Kidney (tissue), 13 donors: ENCODE measurements at regions not wholly inside any gene's neighbourhood (a gene's known extent, or its start where the extent isn't known, plus 50 kb on each side); places are given as distances from the start of the nearest gene placed in this dataset.

Experiments
- DNase-seq, 5 donors: peaks; one replicate each; pipeline ENCODE4 v3.0.0-alpha.2; 2013 to 2020
- FAIRE-seq: peaks from 2 replicates; lab custom pipeline; 2012; peaks lifted over from hg19 to GRCh38; lab: Jason Lieb, UNC
- H3K27ac ChIP-seq, 2 donors: one replicate each; pipeline ENCODE4 v1.7.0; 2013; ENCODE audit warnings: low read depth in 2 of 2, low read length in 2 of 2, inconsistent platforms in 1 of 2
- H3K27me3 ChIP-seq: one replicate; pipeline ENCODE4 v1.7.1; 2013; ENCODE audit warnings: low read length, inconsistent platforms; ENCODE audit not compliant: control insufficient read depth, insufficient read depth
- H3K36me3 ChIP-seq, 3 donors: one replicate each; pipeline versions ENCODE4 v1.7.0 to v1.7.1; 2013; ENCODE audit warnings: low read length in 3 of 3, control low read depth in 1 of 3, inconsistent platforms in 1 of 3; ENCODE audit not compliant: insufficient read depth in 3 of 3, control insufficient read depth in 2 of 3
- H3K4me1 ChIP-seq, 3 donors: one replicate each; pipeline versions ENCODE4 v1.7.0 to v1.7.1; 2013; ENCODE audit warnings: low read length in 3 of 3, inconsistent platforms in 1 of 3, low read depth in 1 of 3; ENCODE audit not compliant: control insufficient read depth in 2 of 3, insufficient read depth in 2 of 3
- H3K4me3 ChIP-seq, 3 donors: one replicate each; pipeline versions ENCODE4 v1.7.0 to v1.8.1; 2013; ENCODE audit warnings: low read length in 3 of 3, control low read depth in 1 of 3, inconsistent platforms in 1 of 3
- H3K9ac ChIP-seq, 3 donors: one replicate each; pipeline versions ENCODE4 v1.7.0 to v1.7.1; 2013; ENCODE audit warnings: low read length in 3 of 3, control low read depth in 1 of 3, inconsistent platforms in 1 of 3
- H3K9me3 ChIP-seq, 3 donors: one replicate each; pipeline versions ENCODE4 v1.7.0 to v1.7.1; 2013; ENCODE audit warnings: low read length in 3 of 3, control low read depth in 1 of 3, inconsistent platforms in 1 of 3; ENCODE audit not compliant: control insufficient read depth in 2 of 3, insufficient read depth in 1 of 3
- intact Hi-C: fragments of 100-400 bp; cut with DNase I; formaldehyde crosslinking; loops from one replicate; pipeline ENCODE4 v1.11.1; 2022
- TF ChIP-seq, protein P1 (sequence below): IDR thresholded peaks from 3 replicates; pipeline ENCODE4 v1.5.1; 2012; ENCODE audit warnings: mild to moderate bottlenecking, moderate library complexity, borderline replicate concordance; ENCODE audit not compliant: insufficient read depth; ENCODE audit errors: extremely low read depth
- donor health status: control.
- donor health status: control.
- donor health status: control.
- donor health status: control.
- donor health status: control.
- donor health status: DM: yes; HTN: yes; CAD: no.
- donor health status: Normal renal cell carcinoma (clear cell type).

DNA sequence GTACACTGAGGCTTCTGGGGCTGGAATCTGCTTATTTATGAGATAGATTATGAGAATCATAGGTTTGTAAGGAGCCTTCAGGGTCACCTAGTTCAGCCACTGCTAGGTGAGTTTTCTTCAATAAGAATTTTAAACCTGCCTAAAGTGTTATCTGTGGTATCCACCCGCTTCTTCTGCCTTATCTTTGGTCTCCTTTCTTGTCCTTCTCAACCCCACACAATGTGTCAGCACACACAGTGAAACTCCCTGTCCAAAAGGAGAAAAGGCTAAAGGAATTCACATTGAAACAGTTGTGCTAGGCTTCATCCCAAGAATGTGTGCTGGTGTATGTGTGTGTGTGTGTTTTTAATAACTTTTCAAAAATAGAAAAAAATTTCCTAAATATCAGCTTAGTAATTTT lies 259.3 kb upstream of the BTG1 start:
- no peak for FAIRE-seq
- H3K4me1 ChIP-seq: peaks cover 0 to 3% (median 0%) of the 10 kb centered on the region in 3 donors
- intact Hi-C loops: no loop called here

GRCh38 chr12:92404259-92404894 lies 258.7 kb upstream of the BTG1 start:
- TF ChIP-seq, protein P1, sequence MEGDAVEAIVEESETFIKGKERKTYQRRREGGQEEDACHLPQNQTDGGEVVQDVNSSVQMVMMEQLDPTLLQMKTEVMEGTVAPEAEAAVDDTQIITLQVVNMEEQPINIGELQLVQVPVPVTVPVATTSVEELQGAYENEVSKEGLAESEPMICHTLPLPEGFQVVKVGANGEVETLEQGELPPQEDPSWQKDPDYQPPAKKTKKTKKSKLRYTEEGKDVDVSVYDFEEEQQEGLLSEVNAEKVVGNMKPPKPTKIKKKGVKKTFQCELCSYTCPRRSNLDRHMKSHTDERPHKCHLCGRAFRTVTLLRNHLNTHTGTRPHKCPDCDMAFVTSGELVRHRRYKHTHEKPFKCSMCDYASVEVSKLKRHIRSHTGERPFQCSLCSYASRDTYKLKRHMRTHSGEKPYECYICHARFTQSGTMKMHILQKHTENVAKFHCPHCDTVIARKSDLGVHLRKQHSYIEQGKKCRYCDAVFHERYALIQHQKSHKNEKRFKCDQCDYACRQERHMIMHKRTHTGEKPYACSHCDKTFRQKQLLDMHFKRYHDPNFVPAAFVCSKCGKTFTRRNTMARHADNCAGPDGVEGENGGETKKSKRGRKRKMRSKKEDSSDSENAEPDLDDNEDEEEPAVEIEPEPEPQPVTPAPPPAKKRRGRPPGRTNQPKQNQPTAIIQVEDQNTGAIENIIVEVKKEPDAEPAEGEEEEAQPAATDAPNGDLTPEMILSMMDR: no peak
- no peaks in the 10 kb centered on the region for H3K27me3 ChIP-seq
- intact Hi-C loops: no loop called here
- DNase-seq: no peak
- no peak for FAIRE-seq
- H3K4me1 ChIP-seq: peaks cover 0 to 2% (median 0%) of the 10 kb centered on the region in 3 donors
- H3K9ac ChIP-seq: no peak overlapping the region
- no peaks in the 10 kb centered on the region for H3K36me3 ChIP-seq
- H3K9me3 ChIP-seq: peaks cover 0 to 3% (median 0%) of the 10 kb centered on the region in 3 donors
- no peak overlapping the region for H3K4me3 ChIP-seq
- no peak overlapping the region for H3K27ac ChIP-seq

More for the DNA sequence above, 259.3 kb upstream of the BTG1 start:
- Histone ChIP-seq H3K9me3 (peaks cover 0 to 3% (median 0%) of the 10 kb centered on the region in 3 donors), H3K27ac (no peak overlapping the region), H3K27me3 (no peaks in the 10 kb centered on the region), H3K4me3 (no peak overlapping the region), H3K36me3 (no peaks in the 10 kb centered on the region), H3K9ac (no peak overlapping the region)
- no peak for DNase-seq
- TF ChIP-seq, protein P1: no peak

GRCh38 chr12:92403210-92404175 lies 257.8 kb upstream of the BTG1 start:
- TF ChIP-seq, protein P1: no peak
- Histone ChIP-seq H3K36me3 (no peaks in the 10 kb centered on the region), H3K27me3 (no peaks in the 10 kb centered on the region), H3K4me3 (no peak overlapping the region), H3K9ac (no peak overlapping the region), H3K27ac (no peak overlapping the region), H3K9me3 (peaks cover 0 to 3% (median 0%) of the 10 kb centered on the region in 3 donors), H3K4me1 (peaks cover 0 to 2% (median 0%) of the 10 kb centered on the region in 3 donors)
- FAIRE-seq (no peak), DNase-seq (peak in 1 of 5 donors; percentile 8)
- intact Hi-C loops: no loop called here
